Sciatic nerve (tissue), 2 donors: ENCODE measurements at regions not wholly inside any gene's neighbourhood (a gene's known extent, or its start where the extent isn't known, plus 50 kb on each side); places are given as distances from the start of the nearest gene placed in this dataset.

Experiments
- ATAC-seq: fragments of 200-7000 bp; cut with Tn5 transposase; one replicate; pipeline ENCODE4 v1.9.1; 2020; ENCODE audit warnings: mild to moderate bottlenecking, moderate library complexity
- DNase-seq: peaks from one replicate; pipeline ENCODE4 v3.0.0-alpha.2; 2020; ENCODE audit warnings: low spot score
- intact Hi-C: fragments of 100-400 bp; cut with DNase I; formaldehyde crosslinking; loops from one replicate; pipeline ENCODE4 v1.14.2; 2022
- donor health status: DM: no; HTN: no; CAD: no.
- donor health status: DM: no; HTN: no; CAD: no.

DNA sequence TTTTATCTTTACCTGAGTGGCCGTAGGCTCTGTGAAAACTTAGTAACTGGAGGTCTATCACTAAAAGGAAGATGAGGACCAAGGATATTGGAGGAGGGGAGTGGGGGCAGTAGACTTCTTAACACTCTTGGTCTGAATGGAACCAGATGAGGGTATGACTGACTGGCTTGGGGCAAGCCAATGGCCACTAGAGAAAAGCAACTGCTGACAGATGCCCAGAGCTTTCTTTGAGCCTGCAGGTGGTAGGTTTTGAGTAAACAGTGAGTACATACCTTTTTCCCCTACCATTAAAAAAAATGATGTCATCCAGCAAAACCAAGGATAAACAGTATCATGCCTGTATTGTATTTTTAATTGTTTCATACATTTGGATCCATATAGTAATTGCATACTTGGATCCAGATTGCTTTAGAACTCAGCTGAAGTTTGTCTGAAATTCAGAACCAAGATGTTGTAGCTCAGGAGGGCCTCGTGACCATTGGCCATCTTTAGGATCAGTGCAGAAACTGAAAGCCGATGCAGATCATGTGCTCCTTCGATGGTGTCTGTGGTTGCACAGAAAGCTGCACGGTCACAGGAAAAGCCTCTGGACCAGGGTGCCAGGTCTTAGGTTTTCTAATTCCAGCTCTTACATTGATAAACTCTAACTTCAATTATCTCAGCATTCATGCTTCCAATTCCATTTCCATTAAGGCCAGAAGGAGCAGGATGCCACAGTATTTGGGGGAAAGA is 131.0 kb downstream of the PDGFRA start:
- intact Hi-C loops, result no loop called here
- no peak for DNase-seq
- no peak for ATAC-seq

GRCh38 chr4:54363037-54363436 is 133.9 kb downstream of the PDGFRA start:
- no peak for ATAC-seq
- intact Hi-C loops, result no loop called here
- DNase-seq, result no peak

GRCh38 chr4:54365691-54366090 is 136.6 kb downstream of the PDGFRA start:
- intact Hi-C loops, result no loop called here
- no peak for DNase-seq
- ATAC-seq, result no peak

GRCh38 chr4:54367059-54367458 is 138.0 kb downstream of the PDGFRA start:
- intact Hi-C loops, result no loop called here
- DNase-seq, result no peak
- no peak for ATAC-seq

GRCh38 chr4:54368281-54369265 is 139.5 kb downstream of the PDGFRA start:
- intact Hi-C loops, result no loop called here
- ATAC-seq, result no peak
- no peak for DNase-seq

- intact Hi-C loops, result no loop called here
- no peak for DNase-seq
- no peak for ATAC-seq
These were observed 142.1 kb downstream of the PDGFRA start for GRCh38 chr4:54371173-54371572.

DNA sequence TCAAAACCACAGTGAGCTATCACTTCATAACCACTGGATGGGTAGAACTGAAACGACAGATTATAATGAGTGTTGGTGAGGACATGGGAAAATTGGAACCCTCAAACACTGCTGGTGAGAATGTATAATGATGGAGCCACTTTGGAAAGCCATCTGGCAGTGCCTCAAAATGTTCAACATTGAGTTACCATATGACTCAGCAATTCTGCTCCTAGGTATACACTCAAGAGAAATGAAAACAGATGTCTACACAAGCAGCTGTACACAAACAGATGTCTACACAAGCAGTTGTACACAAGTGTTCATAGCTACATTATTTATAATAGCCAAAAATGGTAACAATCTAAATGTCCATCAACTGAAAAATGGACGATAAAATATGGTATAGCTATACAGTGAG is 143.9 kb downstream of the PDGFRA start:
- ATAC-seq, result no peak
- intact Hi-C loops, result no loop called here
- DNase-seq, result no peak

DNA sequence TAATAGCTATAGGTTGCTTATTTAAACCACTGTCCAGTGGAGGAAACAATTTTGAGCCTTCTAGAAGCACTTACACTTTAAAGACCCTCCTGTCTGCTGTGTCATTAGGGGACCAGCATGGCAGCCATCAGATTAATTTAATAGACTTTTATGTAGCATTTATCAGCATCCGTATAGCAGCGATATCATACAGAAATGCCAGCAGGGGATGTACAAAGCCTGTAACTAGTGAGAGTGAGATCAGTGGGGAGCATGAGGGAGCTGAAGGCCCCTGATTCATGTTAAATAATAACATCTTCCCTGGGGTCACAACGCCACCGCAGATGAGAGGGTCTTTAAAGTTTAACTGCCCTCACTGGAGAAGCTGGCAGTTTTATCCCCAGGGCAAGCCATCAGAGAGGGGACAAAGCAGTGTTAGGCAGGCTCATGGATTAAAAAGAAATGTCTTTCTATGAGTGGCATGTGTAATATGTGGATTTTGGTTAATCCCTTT is 144.7 kb downstream of the PDGFRA start:
- DNase-seq (no peak), ATAC-seq (no peak)
- intact Hi-C loops, result no loop called here

DNA sequence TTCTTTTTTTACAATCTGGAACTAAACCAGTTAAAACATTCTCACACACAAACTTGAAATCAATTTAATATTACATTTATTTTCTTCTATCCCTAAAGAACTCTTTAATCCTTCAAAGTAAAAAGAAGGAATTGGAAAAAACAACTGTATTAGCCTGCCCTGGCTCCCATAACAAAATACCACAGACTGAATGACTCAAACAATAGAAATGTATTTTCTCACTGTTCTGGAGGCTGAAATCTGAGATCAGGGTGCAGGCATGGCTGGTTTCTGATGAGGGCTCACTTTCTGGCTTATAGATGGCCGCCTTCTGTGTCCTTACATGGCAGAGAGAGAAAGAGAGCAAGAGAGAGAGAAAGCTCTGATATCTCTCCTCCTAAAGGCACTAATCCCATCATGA is 149.4 kb downstream of the PDGFRA start:
- ATAC-seq, result no peak
- DNase-seq, result no peak
- intact Hi-C loops, result no loop called here

- intact Hi-C loops, result loop anchor here (10.0 kb wide), 1 partner anchor 51 kb away; no protein-coding TSS in a partner anchor
- ATAC-seq (no peak), DNase-seq (no peak)
These were observed 155.1 kb downstream of the PDGFRA start for GRCh38 chr4:54384152-54384551.

DNA sequence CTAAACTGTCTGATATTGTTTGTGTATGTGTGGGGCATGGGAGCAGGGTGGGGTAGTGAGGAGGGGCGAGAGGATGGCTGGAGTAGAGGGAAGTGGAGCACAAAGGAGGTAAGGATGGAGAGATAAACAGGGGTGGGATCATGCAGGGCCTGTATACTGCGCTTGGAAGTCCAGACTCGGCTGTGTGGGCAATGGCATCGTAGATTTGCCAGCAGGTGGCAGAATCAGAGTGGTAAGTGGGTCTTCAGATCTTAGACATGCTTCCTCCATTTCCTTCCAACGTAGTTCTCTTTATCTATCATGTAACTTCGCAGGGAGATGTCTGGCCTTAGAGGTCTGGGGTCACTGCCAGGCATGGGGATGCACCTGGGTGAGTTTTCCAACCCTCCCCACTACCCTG is 155.5 kb downstream of the PDGFRA start:
- ATAC-seq (peak; percentile 28), DNase-seq (peak; percentile 60)
- intact Hi-C loops, result loop anchor here (10.0 kb wide), 1 partner anchor 50 kb away; no protein-coding TSS in a partner anchor

GRCh38 chr4:54386042-54386669 is 157.1 kb downstream of the PDGFRA start:
- ATAC-seq (no peak), DNase-seq (no peak)
- intact Hi-C loops, result loop anchor here (10.0 kb wide), 1 partner anchor 49 kb away; no protein-coding TSS in a partner anchor

- DNase-seq (no peak), ATAC-seq (no peak)
- intact Hi-C loops, result loop anchor here (10.0 kb wide), 1 partner anchor 48 kb away; no protein-coding TSS in a partner anchor
These were observed 157.6 kb downstream of the PDGFRA start for GRCh38 chr4:54386693-54387092.

DNA sequence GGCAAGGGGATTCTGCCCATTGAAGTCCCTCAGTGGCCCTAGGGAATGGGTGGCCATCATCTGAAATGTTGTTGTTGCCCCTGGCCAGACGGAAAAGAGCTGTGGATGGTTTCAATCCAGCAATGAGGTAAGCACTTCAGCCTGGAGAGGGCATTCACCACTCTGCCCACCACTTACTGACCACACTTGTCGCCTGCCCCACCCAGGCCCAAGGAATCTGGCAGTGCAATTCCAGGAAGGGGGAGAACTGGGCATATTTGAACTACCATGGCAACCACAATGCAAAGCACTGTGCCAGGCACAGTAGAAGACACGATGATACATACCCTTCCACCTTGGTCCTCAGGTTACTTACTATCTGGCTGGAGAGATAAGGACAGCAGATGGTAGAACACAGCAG is 161.6 kb downstream of the PDGFRA start:
- ATAC-seq, result no peak
- intact Hi-C loops, result no loop called here

DNA sequence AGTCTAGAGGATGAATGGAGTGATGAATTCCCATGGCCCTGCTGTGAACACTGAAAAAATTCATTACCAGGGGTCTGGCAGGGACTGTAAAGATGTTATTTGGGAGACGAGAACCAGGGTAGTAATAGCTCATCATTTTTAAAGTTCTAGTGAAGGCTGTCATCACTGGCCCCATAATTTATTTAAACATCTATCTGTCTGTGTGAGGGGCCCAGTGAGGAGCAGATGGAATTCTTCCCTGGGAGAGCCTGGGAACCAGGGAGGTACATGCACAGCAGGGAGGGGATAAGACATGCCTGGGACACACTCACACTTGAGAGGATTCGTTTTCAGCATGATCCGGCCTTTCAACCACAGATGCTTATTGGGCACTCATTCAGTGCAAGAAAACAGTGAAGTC is 162.0 kb downstream of the PDGFRA start:
- no peak for ATAC-seq
- intact Hi-C loops, result no loop called here
- DNase-seq, result no peak

More for the DNA sequence above, 161.6 kb downstream of the PDGFRA start:
- DNase-seq, result no peak

GRCh38 chr4:54392479-54392878 is 163.4 kb downstream of the PDGFRA start:
- DNase-seq, result no peak
- no peak for ATAC-seq
- intact Hi-C loops, result no loop called here

DNA sequence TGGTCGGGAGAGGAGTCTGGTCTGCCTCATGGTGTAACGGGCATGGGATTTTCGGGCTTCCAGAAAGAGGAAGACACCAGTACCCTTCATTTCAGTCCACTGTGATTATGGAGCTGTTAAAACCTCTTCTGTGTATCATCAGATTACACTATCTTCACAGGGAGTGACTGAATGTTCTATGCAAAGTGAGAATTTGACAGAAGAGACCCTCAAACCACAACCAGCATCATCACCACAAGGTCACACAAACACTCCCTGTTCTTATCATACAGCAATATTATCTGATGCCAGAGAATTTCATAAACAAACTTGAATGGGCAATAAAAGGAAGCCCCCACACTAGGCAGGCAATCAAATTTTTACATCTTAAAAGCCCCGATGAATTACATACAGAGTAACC is 164.2 kb downstream of the PDGFRA start:
- DNase-seq, result no peak
- intact Hi-C loops, result no loop called here
- ATAC-seq, result no peak

- ATAC-seq (no peak), DNase-seq (no peak)
- intact Hi-C loops, result no loop called here
These were observed 166.0 kb downstream of the PDGFRA start for GRCh38 chr4:54395013-54395527.

GRCh38 chr4:54400188-54400587 is 171.1 kb downstream of the PDGFRA start:
- DNase-seq, result no peak
- intact Hi-C loops, result no loop called here
- no peak for ATAC-seq
